NB4 (cell line): ENCODE measurements at regions not wholly inside any gene's neighbourhood (a gene's known extent, or its start where the extent isn't known, plus 50 kb on each side); places are given as distances from the start of the nearest gene placed in this dataset.

Experiments
- DNase-seq: peaks from one replicate; pipeline ENCODE4 v3.0.0; 2010; ENCODE audit warnings: low read depth
- H3K4me3 ChIP-seq: one replicate; pipeline ENCODE4 v1.5.1; 2011; ENCODE audit warnings: mild to moderate bottlenecking, low read depth, low read length, moderate library complexity
- MYC ChIP-seq: IDR thresholded peaks from 2 replicates; pipeline ENCODE4 v1.6.1; 2011; ENCODE audit warnings: low read depth, low read length
- POLR2A ChIP-seq: IDR thresholded peaks from 2 replicates; pipeline ENCODE4 v1.6.1; 2011; ENCODE audit warnings: mild to moderate bottlenecking; ENCODE audit not compliant: insufficient read length; ENCODE audit errors: extremely low read depth
- TF ChIP-seq, protein P1 (sequence below): IDR thresholded peaks from 2 replicates; pipeline ENCODE4 v1.6.1; 2011; ENCODE audit warnings: low read depth, low read length
- TF ChIP-seq, protein P2 (sequence below): IDR thresholded peaks from one replicate; pipeline ENCODE4 v1.5.1; 2012; ENCODE audit warnings: low read depth, low read length

DNA sequence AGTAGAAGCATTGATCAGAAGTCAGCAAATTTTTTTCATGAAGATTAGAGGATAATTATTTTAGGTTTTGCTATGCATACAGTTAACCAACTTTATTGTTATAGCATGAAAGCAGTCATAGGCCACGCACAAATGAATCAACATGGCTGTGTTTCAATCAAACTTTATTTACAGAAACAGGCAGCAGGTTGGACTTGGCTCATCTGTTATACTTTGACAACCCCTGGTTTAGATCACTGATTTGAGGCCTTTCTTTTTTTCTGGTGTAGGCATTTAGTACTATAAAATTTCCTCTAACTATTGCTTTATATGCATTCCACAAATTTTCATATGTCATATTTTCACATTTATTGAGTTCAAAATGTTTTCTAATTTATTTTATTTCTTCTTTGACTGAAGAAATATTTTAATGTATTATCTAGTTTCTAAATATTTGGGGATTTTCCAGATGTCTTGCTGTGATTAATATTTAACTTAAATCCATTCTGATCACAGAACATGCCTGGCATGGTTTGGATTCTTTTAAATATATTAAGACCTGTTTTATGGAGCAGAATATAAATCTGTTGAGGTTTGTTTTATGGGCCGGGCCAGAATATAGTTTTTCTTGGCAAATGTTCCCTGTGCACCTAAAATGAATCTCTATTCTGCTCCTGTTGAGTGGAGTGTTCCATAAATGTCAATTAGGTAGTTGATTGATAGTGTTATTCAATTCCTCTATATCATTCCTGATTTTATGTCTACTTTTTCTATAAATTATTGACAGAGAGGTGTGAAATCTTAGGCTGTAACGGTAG, 116.3 kb upstream of the KLHL29 start:
- H3K4me3 ChIP-seq, result no peak overlapping the region
- no peak for DNase-seq
- TF ChIP-seq MYC, result no peak
- TF ChIP-seq, protein P1, sequence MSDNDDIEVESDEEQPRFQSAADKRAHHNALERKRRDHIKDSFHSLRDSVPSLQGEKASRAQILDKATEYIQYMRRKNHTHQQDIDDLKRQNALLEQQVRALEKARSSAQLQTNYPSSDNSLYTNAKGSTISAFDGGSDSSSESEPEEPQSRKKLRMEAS, result no peak
- TF ChIP-seq POLR2A, result no peak
- TF ChIP-seq, protein P2, sequence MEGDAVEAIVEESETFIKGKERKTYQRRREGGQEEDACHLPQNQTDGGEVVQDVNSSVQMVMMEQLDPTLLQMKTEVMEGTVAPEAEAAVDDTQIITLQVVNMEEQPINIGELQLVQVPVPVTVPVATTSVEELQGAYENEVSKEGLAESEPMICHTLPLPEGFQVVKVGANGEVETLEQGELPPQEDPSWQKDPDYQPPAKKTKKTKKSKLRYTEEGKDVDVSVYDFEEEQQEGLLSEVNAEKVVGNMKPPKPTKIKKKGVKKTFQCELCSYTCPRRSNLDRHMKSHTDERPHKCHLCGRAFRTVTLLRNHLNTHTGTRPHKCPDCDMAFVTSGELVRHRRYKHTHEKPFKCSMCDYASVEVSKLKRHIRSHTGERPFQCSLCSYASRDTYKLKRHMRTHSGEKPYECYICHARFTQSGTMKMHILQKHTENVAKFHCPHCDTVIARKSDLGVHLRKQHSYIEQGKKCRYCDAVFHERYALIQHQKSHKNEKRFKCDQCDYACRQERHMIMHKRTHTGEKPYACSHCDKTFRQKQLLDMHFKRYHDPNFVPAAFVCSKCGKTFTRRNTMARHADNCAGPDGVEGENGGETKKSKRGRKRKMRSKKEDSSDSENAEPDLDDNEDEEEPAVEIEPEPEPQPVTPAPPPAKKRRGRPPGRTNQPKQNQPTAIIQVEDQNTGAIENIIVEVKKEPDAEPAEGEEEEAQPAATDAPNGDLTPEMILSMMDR, result no peak

DNA sequence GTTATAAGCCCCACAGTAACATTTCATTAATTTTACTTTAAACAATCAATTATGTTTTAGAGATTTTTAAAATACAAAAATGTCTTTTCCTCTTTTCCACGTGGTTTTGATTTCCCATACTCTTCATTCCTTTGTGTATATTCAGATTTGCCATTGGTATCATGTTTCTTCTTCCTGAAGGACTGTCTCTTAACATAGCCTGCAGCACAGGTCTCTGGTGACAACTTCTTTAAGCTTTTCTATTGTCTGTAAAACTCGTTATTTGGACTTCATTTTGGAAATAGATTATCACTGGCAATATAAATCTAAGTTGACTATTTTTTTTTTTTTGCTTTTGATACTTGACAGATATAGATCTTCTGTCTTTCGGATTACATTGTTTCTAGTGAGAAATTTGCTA, 115.2 kb upstream of the KLHL29 start:
- no peak overlapping the region for H3K4me3 ChIP-seq
- TF ChIP-seq, protein P2, result no peak
- DNase-seq, result no peak

DNA sequence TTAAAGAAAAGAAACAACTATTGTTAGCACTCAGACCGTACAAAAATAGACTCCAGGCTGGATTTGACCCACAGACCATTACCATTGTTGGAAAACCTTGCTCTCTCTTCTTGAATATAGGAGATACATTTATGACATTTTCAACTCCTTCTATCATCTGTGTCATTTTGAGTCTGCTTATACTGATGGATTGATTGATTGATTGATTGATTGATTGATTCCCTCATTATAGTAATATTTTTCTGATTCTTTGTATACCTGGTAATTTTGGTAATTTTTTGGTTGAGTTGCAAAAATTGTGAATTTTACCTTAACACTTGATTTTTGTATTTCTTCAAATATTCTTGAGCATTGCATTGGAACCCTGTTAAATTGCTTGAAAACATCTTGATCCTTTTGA, 114.2 kb upstream of the KLHL29 start:
- TF ChIP-seq, protein P2, result no peak
- TF ChIP-seq, protein P1, result no peak
- TF ChIP-seq MYC, result no peak
- TF ChIP-seq POLR2A, result no peak

DNA sequence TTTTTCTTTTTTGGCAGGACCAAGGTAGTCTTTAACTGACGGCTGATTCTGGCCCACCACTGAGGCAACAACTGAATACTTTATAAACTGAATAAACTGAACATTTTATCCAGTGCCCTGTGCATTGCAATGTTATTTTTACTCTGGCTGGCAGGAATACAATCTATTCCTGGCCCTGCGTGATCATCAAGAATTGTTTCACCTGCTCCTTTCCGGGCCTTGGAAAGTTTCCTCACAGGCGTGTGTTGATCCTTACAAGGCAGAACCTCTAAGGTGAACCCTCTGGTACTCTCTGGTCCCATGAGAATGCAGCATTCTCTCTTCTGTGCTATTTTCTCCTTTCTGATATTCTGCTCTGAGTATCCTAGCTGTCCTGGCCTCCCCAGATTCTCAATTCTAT, 113.7 kb upstream of the KLHL29 start:
- TF ChIP-seq, protein P2, result no peak
- TF ChIP-seq, protein P1, result no peak
- TF ChIP-seq MYC (no peak), POLR2A (no peak)
- H3K4me3 ChIP-seq, result no peak overlapping the region
- no peak for DNase-seq

More for the DNA sequence above, 114.2 kb upstream of the KLHL29 start:
- no peak overlapping the region for H3K4me3 ChIP-seq
- DNase-seq, result no peak

DNA sequence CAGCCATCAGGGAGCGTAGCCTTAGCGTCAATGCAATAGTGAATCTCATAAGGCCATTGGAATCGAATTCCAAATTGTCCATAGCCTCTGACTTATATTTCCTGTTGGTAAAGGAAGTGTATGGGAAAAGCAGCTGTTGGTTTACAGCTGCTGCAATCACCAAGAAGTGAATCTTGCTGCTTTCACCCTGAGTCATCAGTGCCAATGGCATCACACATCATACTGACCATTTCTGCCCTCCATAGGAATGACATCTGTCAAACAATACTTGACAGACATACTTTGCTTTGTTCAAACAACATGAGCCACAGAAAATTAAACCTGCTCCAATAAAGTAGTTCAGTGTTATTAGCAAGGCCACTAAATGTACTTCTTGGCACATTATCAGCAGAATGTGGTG, 111.2 kb upstream of the KLHL29 start:
- TF ChIP-seq, protein P2, result no peak
- TF ChIP-seq POLR2A (no peak), MYC (no peak)
- TF ChIP-seq, protein P1, result no peak
- no peak for DNase-seq
- H3K4me3 ChIP-seq, result no peak overlapping the region

DNA sequence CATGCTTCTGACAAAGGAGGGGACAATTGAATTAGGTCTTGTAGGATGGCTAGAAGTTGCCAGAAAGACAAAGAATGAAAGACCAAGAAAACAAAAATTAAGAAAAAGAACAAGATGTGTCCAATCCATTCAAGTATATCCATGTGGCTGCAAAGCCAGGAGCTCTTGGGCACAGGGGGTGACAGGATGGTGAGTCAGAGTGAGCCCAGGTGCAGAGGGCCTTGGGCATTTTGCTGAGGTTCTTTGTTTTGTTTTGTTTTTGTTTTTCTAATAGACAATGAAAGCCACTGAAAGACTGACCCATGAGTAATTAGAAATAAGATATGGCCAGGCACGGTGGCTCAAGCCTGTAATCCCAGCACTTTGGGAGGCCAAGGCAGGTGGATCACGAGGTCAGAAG, 104.6 kb upstream of the KLHL29 start:
- no peak for DNase-seq
- no peak for TF ChIP-seq MYC
- TF ChIP-seq, protein P1, result no peak
- no peak for TF ChIP-seq POLR2A
- TF ChIP-seq, protein P2, result no peak
- no peak overlapping the region for H3K4me3 ChIP-seq
